Activated naive CD4-positive, alpha-beta T cell treated with Interleukin-2 at 50 U/mL for 16 hours (primary cell): ENCODE measurements at regions not wholly inside any gene's neighbourhood (a gene's known extent, or its start where the extent isn't known, plus 50 kb on each side); places are given as distances from the start of the nearest gene placed in this dataset.

Experiments used
- DNase-seq: peaks from one replicate; pipeline ENCODE4 v3.0.0-alpha.2; 2020

DNA sequence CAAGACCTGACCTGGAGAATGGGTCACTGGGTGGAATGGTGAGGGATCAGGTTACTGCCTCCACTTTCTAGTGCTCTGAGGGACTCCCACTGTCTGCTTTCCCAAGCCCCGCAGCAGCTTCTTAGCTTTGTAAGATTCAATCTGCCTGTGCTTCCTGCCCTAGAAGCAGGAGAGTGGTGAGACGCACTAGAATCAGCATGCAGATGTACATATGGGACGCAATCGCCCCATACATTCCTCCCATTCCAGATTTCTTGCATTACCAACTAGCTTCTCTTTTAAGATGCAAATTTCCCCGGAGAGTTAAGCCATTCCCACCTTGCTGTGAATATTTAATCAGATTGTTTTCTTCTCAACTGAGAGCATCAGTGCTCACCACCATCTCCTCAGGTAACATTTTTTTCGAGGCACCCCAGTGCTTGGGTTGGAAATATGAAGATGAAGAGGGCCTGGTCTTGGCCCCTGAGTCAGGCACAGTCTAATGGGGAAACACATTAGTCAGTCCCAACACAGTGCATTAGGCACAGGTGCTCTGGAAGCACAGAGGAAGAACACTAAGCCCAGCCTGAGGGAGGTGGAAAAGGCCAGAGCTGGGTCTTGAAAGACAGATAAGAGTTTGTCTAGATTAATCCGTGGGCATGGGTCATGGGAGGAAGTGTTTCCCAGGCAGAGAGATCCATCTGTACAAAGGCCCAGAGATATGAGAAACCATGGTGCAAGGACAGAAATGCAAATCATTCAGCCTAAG, 66.7 kb upstream of the PRPS1 start:
- DNase-seq, result no peak

DNA sequence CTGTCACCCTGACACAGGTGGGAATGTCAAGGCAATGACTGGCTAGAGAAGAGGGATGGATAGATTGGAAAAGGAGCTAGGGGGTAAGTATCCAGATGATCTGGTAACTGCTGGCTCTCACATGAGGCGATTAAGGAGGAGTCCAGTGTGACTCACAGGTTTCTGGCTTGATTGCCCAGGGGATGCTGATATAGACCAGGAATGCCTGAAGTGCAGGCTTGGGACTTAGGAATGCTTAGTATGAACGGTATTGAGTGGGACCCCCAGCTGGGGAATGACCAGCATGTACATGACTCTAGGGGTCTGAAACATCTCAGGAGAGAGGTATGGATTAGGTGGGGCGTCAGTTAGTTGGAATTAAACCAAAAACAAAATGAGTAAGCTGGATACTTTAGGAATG, 65.8 kb upstream of the PRPS1 start:
- no peak for DNase-seq

DNA sequence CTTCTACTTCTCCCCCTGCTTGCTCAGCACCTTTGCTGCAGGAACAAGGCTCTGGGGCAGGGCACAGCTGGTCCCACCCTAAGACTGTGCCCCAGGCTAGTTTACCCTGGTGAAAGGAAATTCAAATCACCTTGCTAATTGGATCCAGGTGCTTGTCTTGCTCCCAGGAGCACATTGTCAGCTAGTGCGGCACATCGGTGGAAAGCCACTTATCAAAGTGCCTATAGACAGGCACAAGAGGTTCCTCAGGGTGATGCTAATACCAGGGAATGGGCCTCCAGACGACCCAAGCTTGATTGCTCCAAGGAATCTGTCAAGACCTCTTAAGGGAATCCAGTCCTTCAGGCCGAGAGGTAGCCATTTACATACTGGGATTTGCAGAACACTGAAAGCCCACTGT, 64.5 kb upstream of the PRPS1 start:
- no peak for DNase-seq

DNA sequence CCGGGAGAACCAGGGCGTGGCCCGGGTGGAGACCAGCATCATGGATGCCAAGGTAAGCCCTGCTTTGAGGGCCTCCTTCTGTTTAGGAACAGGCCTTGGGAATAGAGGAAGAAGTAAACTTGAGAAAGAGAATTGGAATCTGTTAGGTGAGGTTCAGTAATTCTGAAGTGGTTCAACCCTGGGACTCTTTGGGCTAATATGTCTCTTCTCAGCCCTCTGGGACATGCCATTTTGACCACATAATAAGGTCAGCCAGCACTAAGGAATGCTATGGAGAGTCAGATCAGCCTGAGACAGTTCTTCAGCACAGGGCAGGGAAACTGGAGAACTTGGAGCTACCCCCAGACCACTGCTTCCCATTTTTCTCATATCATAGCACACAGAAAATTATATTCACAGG, 63.3 kb upstream of the PRPS1 start:
- DNase-seq, result no peak

DNA sequence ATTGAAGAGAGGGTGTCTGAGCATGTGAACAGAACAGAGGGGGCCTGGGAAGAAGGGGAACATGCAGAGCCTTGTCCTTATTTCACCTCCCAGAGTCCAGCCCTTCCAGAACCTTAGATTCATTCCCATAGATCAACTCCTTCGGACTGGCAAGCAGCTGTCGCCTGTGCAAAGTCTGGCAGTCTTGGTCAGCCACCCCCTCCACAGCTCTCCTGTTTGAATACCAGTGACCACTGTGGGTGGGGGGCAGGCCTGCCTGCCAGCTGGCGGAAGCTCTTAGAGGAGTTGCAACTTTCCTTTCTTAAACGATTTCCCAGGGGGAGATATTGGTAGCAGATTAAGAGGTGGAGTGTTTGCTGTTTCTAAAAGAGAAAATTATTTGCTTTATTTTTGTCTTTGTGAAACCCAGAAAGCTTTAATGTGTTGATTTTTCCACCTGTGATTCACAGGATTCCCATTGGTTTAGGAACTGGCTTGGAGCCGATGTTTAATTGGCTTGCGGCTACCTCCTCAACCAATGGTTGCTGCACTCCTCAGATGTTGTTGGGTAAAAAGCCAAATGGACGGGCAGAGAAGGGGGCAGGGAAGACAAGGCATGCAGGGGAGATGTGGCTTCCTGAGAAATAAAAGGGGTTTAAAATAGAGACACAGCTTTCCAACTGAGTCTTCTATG, 62.2 kb upstream of the PRPS1 start:
- DNase-seq, result no peak

DNA sequence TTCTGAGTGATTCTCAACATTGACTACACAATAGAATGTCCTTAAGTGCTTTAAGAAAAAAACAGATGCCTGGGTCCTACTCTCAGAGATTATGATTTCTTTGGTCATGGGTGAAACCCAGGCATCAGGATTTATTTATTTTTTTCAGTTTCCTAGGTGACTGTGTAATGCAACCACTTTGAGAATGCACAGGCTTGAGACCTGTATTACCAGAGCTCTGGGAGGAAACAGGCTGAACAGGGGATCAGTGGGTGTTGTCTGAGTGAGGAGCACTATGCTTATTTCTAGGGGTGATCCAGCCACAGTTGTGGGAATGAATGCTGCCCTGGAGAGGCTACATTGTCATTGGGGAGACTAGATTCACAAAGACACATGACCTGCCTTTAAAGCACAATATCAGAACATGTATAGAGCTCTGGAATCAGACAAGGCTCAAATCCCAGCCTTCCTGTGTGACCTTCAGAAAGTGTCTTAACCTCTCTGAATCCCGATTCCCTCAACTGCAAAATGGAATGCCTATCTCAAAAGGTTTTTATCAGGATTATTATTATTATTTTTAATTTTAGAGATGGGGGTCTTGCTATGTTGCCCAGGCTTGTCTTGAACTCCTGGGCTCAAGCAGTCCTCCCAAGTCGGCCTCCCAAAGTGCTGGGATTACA, 61.6 kb upstream of the PRPS1 start:
- DNase-seq, result no peak

DNA sequence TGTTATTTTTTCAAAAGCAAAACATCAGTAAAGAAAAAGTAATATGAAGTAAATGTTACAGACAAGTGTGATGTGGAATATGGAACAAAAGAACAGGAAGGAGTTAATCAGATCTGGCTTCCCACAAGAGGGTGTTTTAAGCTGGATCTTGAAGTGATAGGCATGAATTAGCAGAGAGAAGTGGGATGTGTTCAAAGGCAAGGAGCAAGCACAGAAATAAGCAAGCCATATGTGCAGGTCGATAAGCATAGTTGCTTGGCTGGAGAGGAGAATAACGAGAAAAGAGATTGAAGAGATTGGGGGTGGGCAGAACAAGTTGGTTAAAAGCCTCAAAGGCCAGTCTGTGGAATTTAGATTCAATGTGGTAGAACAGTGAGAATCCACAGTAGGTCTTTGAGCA, 60.9 kb upstream of the PRPS1 start:
- no peak for DNase-seq

DNA sequence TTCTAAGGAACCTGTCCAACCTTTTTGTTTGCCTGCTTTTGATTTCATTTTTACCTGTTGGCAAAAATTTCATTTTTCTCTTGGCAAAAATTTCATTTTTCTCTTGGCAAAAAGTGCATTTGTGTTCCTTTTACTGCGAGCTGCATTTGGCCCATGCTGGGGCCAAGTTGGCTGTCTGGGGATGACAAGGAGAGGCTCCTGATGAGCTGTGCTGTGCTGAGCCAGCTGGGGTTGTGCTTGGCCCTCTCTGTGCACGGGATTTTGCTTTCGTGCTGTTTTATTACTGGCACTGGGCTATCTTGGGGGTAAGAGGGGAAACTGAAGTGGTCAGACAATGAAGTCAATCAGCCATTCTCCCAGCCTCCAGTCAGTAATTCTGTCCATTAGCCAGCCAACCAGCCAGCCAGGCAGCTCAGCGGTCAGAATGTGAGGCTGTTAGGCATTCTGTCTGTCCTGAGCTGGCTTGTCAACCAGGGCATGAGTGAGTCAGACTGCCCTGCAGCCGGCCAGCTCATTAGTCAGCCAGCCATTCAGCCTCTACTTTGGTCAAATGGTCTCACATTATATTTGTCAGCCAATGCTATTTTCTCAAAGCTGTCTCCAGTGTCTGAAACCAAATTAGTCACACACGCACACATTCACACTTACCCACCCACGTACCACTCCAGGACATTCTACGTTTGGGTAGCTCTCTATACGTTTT, 56.9 kb upstream of the PRPS1 start:
- no peak for DNase-seq

DNA sequence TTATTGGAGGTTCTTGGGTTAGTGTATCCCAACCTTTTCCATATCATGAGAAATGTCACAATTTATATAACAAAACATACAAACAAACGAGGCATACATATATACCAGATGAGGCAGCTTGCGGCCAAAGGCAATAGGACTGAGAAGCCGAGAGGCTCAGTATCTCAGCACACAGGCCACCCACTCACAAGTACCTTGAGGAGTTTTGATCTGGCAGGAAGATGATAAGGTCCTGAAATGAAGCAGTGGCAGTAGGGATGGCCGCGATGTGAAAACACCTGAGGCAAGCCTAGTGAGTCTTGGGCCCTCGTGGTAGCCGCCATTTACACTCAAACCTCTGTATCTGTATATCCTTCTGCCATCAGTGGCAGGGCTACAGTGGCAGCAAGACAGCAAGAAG, 55.3 kb upstream of the PRPS1 start:
- no peak for DNase-seq

DNA sequence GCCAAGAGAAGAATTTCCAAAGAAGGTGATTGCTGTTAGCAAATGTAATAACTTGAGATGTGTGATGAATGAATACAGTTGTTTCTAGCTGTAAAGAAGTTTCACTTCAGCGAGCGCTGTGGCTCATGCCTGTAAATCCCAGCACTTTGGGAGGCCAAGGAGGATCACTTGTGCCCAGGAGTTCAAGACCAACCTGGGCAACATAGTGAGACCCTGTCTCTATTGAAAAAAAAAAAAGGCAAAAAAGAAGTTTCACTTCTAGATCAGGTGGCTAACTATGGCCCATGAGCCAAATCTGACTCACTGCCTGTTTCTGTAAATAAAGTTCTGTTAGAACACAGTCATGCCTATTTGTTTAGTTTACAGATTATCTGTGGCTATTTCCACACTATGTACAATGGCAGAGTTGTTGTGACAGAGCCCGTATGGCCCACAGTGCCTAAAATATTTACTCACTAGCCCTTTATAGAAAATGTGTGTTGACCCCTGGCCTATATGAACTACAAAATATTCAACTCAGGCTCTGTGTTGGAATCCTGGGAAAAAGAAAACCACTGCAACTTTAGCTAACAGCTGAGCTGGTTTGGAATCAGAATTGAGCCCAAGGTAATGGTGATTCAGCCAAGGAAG, 54.1 kb upstream of the PRPS1 start:
- no peak for DNase-seq

DNA sequence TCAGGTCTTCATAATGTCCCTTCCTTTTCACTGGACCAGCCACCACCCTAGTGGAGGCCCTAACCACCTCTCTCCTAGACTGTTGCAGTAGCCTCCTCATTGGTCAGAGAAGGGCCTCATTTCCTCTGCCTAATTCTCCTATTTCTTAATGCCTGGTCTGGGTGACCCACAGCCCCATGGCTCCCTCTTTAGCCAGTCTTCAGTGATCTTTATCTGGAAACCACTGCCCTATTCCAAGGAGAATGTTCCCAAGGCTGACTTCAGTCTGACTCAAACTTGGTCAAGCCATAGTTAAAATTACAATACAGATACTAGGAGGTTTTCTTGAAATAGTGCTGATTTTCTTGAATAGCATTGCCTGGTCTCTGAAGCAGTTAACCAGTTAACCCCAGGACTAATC, 53.6 kb upstream of the PRPS1 start:
- DNase-seq, result no peak

DNA sequence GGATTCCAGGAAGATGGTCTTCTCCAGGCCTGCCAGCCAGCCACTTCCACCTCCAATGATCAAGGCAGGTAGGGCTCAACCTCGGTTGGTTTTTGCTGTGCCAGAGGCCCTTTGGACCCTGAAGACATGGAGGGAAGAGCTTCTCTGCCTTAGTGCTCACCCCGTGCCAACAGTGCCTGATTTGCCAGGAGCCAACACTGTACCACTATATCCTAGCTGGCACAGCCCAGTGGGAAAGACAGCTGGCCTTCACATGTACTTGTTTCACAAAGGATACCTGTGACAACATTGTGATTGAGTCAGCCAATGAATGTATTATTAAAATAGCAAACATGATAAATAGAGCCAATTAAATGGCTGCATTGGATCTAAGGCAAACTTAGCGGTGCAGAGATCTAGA, 51.9 kb upstream of the PRPS1 start:
- DNase-seq, result no peak

DNA sequence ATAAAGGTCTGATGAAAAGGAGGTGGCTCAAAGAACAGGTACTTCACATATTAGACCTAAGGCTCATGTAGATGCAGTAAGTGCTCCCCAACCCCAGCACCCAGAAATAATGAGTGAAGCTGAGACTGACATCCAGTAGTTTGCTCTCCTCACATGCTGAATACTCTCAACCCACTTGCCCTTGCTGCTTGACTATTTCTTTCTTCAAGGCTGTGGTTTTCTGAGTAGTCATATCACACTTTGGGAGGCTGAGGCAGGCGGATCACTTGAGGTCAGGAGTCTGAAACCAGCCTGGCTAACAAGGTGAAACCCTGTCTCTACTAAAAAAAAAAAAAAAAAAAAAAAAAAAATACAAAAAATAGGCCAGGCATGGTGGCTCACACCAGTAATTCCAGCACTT, 51.5 kb upstream of the PRPS1 start:
- DNase-seq, result no peak

DNA sequence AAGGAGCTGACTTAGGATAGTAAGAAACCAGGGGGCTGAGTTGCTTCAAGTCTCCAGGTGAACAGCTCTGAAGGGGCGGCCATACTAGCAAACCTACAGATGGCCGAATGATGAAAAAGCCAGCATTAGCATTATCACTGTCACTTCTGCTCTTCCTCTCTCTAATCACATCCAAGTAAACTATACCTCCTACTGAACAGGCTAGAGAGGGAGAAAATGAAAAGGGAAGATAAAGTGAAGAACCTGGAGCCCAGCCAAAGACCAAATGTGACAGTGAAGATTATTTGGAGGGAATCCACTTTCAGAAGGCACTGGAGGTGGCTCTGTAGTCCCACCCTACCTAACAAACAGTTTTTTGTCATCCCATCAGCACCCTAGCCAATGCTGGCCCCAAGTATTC, 50.4 kb upstream of the PRPS1 start:
- DNase-seq, result no peak
